MM.1S (cell line): ENCODE measurements at regions not wholly inside any gene's neighbourhood (a gene's known extent, or its start where the extent isn't known, plus 50 kb on each side); places are given as distances from the start of the nearest gene placed in this dataset.

Experiments used
- EZH2 ChIP-seq: fragments of 300-600 bp; sonication (generic); optimal IDR thresholded peaks from 2 replicates; pipeline ENCODE3; 2017; ENCODE audit warnings: low read depth, mild to moderate bottlenecking, antibody characterized with exemption, low read length, mixed read lengths
- TF ChIP-seq, protein P1 (sequence below): fragments of 300-600 bp; sonication (generic); IDR thresholded peaks from 2 replicates; pipeline ENCODE4 v1.5.1; 2016; ENCODE audit warnings: antibody characterized with exemption, low read length, mixed read lengths

DNA sequence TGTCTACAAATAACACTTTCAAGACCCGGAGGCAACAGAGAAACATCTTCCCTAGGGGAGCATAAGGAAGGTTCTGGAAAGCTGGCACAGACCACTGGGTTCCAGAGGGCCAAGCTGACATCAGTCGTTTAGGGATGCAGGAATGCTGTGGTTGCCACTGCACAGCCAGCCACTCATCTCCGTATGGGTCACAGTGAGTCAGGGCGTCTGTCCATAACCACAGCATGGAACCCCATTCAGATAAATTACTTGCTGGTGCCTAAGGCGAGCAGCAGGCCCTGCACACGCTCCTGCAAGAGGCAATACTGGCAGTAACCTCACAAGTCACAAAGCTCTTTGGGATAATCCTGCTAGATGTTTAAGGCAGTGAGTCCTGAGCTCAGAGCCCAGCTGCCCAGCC, 140.9 kb upstream of the UBL3 start:
- TF ChIP-seq, protein P1, sequence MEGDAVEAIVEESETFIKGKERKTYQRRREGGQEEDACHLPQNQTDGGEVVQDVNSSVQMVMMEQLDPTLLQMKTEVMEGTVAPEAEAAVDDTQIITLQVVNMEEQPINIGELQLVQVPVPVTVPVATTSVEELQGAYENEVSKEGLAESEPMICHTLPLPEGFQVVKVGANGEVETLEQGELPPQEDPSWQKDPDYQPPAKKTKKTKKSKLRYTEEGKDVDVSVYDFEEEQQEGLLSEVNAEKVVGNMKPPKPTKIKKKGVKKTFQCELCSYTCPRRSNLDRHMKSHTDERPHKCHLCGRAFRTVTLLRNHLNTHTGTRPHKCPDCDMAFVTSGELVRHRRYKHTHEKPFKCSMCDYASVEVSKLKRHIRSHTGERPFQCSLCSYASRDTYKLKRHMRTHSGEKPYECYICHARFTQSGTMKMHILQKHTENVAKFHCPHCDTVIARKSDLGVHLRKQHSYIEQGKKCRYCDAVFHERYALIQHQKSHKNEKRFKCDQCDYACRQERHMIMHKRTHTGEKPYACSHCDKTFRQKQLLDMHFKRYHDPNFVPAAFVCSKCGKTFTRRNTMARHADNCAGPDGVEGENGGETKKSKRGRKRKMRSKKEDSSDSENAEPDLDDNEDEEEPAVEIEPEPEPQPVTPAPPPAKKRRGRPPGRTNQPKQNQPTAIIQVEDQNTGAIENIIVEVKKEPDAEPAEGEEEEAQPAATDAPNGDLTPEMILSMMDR: no peak
- TF ChIP-seq EZH2: no peak
